NCI-H146 (cell line): ENCODE measurements at regions not wholly inside any gene's neighbourhood (a gene's known extent, or its start where the extent isn't known, plus 50 kb on each side); places are given as distances from the start of the nearest gene placed in this dataset.

Experiments used
- DNase-seq: peaks from one replicate; lab custom pipeline; 2025; lab: John Stamatoyannopoulos, UW

DNA sequence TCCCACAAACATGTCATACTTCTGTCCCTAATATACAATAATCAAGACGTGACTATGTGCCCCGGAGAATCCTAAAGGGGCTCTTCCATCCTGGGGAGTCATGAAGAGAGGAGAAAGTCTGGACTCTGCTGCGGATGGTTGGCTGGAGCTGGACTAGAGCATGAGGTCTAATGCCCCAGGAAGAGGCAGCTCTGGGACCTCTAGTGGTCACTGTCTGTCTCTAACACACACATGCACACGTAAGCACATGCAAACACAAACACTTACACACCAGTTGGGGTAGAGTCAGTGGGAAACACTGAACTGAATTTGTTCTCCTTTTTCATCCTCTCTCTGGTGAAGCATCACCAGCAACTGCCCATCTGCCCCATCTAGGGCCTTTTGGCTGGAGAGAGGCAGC, 271.6 kb downstream of the TDRD15 start:
- no peak for DNase-seq

DNA sequence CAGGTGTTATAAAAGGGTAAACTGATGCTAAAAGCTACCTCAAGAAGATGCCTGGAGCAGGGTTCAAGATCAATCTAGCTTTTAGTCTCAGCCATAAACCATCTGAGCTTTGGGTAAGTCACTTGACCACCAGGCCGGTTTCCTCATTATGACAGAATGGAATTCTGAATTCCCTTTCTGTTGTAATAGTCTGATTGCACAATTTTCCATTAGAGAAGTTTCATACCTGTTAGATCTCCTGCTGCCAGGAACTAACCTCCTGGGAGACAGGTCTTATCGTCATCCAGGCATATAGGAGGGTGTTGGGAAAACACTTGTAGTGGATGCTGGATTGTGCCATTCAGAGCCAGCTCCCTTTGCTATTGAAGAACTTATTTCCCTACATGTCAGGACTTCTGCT, 272.5 kb downstream of the TDRD15 start:
- no peak for DNase-seq

DNA sequence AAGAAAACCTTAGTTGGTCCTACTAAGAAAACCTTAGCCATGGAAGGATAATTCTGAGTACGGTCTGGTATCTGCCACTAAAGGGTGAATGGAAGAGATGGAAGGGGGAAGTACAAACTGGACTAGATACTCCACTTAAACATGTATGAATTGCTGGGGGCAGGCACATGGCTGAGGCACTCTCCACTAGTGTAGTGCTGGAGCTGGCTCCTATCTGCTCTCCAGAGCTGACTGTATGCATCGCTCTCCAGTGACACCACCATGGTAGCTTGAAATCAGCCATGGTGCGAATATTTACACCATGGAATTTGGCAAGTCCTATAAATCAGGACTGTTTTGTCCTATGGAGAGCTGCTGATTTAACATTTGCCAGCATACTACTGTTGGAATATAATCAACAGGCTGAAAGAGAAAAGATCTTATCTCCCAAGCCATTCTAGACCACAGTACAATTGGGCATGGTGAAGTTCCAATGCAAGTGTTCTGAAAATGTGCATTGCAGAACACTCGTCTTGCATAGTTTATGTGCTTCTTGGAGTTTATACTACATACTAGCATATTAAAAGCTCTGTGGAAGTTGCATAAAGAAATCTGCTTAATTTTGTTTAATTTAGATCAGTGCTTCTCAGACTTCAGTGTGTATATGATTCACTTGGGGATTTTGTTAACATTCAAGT, 277.4 kb downstream of the TDRD15 start:
- no peak for DNase-seq

DNA sequence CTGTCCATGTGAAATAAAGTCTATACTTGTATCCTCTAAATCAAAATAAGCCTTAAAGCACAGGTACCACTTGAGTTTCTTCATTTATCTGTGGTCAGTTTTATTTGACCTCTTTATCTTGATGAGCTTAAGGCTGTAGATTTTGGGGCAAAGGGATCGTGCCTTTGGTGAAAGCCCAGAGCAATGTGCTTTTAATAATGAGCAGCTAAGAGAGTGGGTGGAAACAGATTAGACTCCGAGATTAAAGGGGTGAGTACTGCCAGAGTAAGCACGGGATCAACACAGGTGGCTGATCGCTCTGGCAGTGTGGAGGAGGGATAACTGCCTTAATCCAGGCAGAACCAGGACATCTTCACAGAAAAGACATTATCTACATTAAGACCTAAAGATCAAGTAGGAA, 280.4 kb downstream of the TDRD15 start:
- DNase-seq = no peak

DNA sequence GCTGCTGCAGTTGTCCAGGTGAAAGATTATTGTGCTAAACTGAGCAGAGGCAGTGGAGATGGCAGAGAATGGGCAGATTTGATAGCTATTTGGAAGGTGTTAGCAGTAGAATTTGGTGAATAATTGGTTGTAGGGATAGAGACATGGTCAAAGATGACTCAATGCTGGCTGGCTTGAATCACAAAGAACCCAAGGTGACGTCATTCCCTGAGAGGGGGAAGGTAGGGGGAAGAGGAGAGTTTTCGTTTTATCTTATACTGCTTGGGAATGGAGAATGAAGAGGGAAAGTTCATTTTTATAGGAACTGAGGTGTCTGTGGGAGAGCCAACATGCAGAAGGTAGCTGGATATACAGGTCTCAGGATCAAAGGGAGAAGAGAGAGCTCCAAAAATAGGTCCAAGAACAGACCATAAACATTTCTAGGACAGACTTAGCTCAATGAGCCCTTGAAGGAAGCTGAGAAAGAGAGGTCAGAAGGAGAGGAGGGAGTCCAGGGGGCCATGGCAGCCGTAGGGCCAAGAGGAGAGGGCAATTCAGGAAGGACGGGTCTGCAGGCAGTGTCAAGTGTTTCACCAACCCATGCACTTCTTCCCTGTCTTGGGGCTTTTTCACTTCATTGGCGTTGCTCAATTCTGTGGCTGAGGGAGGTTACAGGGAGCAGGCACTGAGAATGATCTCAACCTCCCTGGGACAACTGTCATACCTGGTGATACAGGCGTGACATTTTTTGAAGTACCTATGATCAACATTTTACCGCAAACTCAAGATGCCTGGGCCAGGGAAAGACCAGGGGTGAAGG, 281.3 kb downstream of the TDRD15 start:
- no peak for DNase-seq

DNA sequence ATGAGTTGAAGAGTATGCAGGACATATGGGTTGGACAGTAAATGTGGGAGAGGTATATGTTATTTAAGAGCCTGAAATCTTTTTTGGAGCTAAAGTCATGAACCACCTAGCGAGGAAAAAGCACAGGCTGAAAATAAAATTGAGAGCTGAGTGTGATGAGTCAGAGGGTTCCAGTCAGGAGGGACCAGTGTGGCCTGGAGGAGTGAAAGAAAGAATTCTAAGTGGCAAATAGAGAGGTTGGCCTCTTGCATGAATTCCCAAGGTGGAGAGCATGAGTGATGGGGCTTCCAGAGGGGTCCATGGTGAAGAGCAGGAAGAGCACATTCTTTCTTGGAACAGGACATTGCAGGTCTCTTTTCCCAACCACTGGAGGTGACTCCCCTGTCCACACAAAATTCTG, 282.6 kb downstream of the TDRD15 start:
- DNase-seq = no peak

DNA sequence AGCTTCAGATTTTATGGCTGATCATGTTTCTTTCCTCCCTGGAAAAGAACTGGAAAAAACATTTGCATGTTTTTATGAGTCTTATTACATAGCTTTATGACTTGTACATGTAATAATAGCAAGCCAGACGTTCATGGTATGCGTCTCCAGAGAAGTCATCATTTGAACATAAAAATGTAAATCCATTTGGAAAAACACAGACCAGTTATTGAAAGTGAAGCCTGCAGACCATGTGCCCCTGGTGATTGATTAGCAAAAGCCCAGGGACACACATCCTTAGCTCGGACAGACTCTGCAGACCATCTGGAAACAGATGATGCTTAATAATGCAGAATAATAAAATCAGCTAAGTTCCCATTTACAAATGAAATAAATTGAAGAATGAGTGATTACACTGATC, 283.1 kb downstream of the TDRD15 start:
- DNase-seq = no peak

DNA sequence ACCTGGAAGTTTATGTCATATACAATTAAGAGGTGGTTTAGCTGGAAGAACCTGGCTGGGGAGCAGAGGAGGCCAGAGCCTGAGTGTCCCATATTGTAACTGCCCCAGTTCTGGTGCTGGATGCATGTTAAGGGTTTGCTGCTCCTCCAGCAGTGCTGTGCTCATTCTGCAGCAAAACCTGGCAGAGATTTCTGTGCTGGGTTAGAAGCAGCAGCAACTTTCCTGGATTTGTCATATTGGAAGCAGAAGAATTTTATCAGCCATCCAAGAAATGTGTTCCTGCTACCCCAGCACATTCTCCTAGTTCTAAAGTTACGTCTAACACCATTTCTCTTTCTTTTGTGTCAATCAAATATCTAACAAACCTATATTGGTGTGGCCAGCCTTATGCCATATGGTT, 284.1 kb downstream of the TDRD15 start:
- no peak for DNase-seq

DNA sequence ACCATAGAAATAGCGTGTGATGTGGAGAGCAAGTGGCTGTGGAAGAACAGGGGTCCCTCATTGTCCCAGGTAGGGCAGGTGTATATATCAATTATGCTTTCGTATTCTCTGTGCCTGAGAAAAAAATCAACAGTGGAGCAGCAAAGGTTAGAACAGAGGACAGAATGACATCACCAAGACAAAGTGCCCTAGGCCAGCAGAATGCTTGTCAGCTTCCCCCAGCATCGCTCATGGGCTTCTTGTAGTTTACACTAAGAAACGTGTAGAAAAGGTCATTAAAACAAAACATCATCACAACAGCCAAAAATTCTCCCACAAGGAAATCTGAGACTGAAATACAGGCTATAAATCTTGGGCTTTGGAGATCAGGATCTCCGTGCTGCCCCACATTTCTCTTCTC, 288.0 kb downstream of the TDRD15 start:
- no peak for DNase-seq

DNA sequence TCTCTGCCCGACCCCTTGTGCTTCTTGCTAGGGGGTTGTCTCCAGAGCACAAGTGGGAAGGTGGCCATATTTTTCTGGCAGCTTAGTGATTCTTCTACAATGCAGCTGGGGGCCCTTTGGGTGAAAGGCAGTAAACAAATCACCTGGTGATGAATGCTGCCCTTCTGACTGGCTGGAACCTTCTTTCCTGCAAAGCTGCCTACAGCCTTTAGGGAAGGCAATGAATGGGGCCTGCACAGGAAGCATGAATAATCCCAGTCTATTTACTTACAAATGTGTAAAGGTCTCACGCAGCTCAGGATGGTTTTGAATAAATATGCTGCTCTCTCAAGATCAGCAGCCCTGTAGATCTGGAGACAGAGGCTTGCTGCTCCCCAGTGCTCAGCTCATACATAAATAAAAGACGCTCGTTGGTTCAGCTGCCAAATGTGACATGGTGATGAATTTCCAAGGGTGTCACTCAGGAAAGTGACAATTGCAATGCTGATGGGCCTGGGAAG, 289.2 kb downstream of the TDRD15 start:
- DNase-seq = no peak

DNA sequence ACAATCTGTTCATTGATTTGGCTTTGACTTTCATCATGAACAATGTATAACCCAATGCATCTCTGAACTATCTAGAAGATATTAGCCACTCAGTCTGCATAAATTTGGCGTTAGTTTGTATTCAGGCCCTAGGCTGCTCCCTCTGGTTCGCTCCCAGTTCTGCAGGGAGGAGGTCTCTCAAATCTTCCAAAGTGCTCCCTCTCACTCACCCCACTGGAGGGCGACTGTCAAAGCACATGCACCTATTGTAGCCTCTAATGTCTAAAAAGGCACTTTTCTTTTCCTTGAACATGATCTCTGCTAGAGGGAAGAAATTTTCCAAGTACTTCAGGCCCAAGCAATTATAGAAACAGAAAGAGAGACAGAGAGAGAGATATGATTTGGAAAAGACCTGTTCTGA, 291.5 kb downstream of the TDRD15 start:
- no peak for DNase-seq

DNA sequence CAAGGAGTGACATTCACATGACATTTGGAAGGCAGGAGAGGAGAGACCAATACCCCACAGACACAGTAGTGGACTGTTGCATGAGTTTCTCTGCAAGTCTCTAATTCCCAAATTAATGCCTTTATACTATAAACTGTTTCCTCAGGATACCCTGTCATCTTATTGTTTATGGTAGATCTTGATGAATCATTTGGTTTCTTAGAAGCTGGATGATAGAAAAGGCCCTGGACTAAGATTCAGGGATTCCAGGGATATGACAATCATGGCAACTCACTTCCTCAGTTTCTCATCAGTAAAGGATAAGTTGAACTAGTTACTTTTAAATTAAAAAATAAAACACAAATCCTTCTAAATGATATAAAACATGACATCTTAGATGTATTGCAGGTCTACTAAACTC, 292.5 kb downstream of the TDRD15 start:
- DNase-seq = no peak

DNA sequence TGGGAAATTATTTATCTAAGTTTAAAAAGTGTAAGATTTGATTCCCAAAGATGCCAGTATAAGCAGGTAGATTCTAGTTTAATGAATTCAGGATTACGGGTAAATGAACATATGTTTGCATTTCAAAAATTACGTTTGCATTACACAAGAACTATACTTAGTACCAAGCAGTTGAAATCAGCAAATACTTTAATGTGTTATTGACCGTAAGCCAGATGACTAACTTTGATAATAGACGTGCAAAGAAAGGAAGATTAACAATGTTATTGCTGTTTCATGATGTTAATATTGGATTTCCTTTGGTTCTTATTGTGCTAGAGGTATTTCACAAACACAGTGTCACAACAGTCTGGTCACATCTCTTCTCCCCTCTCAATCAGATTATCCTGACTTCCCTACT, 294.7 kb downstream of the TDRD15 start:
- no peak for DNase-seq

DNA sequence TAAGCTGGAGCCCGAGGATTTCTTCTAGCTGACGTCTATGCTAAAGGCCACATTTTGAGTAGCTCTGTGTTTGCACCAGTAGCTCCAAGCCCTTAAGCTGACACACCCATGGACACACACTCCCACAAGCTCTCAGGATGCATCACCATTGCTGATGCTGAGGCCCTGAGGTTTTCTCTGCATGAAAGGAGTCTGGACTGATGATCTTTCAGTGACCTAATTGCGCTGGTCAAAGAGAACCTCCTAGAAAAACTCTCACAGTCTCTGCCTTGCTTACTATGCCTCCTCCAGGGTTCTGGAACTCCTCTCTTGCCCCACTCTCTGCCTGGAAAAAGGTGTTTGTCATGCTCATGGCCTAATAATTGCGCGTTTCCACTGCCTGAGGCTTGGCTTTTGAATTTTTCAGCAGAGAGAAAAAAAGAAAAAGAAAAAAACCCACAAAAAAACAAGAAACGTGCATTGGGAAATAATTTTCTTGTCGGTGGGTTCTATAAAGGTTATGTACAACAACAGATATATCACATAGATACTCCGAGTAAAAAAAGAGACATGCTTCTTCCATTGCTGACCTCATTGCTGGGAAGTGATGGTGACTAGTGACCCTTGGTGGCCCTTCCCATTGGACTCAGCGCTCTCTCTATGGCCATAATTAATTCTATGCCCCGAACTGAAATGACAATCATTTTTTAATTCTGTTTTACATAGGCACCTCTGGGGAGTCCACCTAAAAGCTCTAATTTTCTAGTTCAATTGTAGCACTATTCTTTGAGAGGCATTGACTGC, 297.0 kb downstream of the TDRD15 start:
- DNase-seq = no peak

DNA sequence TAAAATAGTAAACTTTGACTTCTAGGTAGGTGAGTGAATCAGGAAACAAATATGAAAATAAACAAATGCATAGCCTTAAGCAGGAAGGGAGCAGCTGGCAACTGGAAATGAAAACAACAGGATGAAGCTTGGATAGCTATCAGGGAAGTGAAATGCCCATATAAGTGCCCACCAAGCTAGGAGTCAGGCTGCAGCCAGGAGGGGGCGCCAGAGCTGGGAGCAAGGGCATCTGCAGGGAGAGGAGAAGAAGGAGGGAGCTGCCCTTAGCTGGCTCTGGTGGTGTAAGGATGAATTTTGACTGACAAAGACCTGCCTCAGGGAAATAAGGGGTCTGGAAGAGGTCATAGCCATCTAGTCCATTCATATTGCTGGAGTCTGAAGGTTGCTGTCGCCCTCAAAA, 298.3 kb downstream of the TDRD15 start:
- no peak for DNase-seq

DNA sequence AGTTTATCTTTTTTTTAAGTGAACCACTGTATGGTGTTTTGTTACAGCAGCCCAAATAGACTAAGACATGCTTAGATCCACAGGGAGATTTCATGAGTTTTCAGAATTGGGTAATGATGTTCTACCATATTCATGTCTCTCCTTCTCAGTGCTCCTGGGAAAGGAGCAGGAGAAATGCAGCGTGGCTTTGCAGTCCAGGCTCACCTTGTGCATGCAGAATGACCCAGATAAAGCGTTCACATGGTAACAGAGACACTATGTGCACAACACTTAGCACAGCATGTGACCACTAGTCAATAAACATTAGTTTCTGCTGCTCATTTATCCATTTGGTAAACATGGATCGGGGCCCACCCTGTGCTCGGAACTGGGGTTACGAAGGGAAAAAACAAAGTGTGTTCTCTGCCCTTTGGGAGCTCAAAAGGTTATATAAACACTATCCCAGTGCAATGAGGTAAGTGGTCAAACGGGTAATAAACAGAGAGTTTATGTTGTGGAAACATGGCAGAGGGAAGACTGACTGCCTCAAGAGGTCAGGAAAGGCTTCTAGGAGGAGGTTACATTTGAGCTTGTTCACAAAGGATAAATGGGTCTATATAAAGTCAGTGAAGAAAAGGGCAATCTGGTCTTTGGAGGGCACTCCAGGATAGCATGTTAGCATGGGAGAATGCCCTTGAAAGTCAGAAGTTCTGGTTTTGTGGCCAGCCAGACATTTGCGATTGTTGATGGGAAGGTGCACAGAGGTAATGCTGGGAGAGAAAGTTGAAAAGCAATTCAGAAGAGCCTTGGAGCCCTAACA, 299.2 kb downstream of the TDRD15 start:
- DNase-seq = peak; percentile 6

DNA sequence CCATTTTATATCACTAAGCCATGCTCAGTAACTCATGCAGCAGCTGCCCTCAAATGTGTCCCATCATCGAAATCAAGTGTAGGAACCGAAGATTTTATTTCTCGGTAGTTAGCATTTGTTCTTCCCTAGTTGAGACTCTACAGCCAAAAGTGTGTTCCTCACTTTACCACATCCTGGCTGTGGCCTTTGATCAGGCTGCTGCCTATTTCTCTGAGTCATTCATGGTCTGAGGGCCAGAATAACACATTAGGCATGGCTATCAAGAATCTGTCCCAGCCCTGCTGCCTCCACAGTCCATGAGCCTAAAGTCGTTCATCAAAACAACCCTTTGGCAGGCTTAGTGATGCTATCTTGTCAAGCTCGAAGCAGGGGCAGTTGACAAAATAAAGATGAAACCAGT, 300.1 kb downstream of the TDRD15 start:
- no peak for DNase-seq

DNA sequence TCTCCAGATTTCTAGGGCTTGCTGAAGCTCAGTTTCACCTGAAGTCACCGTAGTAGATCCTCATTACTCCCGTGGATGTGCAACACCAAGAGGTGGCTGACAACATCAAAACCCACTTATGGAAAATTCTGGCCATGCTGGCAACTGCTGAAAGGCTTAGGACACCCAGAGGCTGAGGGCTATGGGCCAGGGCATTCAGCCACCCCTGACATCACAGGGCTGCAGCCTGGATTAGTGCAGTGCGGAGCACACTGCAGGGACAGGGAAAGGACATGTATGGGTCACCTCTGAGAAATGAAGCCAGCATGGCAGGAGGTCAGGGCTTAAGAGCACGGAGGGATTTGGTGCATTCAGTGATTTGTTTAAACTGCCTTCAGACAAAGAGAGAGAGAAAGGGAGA, 300.6 kb downstream of the TDRD15 start:
- no peak for DNase-seq

DNA sequence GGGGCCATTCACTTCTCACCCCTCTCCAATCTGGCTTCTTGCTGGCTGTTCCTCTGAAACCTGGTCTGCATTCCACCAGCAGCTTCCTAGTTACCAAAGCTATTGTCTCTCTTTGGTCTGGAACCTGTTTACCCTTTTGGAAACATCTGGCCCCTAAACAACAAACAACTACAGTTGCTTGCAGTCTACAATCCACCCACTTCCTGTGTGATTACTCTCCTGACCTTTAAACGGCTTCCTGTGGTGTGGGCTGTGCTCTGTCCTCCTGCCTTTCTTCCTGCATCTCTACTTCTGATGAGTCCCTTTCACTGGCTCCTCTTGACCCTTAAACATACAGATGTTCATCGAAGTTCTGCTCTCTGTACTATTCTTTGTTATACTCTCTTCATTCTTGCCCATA, 303.8 kb downstream of the TDRD15 start:
- no peak for DNase-seq

DNA sequence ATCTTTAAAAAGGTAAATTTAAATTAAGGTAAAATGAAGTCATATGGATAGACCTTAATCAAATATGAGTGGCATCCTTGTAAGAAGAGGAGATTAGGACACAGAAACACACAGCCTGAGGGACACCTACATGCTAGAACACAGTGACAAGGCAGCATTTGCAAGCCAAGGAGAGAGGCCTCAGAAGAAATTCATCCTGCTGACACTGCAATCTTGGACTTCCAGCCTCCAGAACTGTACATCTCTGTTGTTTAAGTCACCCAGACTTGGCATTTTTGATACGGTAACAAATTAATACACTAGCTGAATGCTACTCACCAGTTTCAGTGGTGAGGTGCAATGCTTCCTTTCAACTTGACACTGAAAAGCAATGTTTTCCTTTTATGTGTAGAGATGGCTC, 305.0 kb downstream of the TDRD15 start:
- no peak for DNase-seq

DNA sequence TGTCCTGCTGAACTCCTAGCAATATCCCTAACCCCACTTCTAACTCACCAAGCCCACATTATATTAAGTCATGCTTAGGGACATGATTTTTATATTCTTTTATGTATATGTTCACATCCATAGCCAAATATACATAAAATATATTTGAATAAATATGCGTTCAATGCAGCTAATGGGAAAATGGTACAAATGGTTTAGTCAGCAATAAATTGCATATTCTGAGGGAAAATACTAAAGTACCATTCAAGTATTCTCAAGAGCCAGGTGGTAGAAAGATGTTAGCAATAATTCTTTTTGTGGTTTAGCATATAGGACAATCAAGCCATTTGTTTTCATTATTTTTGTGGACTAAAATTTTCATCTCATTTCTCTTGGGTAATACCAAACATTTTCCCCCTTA, 306.0 kb downstream of the TDRD15 start:
- DNase-seq = no peak

DNA sequence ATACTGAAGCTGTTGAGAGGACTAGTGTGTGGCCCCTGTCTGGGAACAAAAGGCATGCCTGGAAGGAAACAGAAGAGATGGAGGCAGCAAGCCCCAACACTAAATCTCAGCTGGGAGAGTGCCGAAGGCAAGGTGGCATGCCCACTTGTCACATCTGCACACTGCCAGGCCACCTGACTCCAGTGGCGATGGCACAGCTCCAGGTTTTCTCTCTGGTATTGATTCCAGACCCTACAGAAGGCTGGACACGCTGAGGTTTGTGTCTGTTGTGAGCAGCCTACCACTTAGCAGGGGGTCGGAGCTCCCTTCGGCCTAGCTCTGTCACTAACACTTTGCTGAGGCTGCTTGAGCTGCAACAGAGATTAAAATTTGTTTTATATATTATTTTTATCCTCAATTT, 307.3 kb downstream of the TDRD15 start:
- no peak for DNase-seq
